ENCODE measurements at regions not wholly inside any gene's neighbourhood (a gene's known extent, or its start where the extent isn't known, plus 50 kb on each side); places are given as distances from the start of the nearest gene placed in this dataset.

DNA sequence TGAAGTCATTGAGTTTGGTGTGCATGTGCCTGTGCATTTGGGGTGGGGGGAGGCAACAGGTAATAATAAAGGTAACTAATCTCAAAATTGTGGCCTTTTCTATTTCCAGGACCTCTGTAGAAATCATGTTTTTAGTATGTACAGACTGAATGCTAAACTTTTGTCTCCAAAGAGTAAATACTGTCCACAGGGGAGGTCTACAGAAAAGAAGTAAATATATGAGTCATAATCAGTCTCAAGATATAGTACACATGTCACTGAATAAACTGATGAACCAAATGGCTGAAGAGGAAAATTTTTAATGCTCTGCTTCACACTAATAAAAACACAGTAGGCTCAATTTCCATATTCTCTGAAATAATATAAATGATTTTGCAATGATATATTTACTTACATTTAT is 440.4 kb upstream of the ZFP42 start:
- H3K27me3 ChIP-seq (ENCODE audit: insufficient read depth, poor library complexity, severe bottlenecking) = no peaks in the 10 kb centered on the region
- ATAC-seq (ENCODE audit: low read depth) (no peak), DNase-seq (ENCODE audit: low spot score) (no peak)
- peaks cover 10% of the 10 kb centered on the region for H3K4me1 ChIP-seq (ENCODE audit: insufficient read depth, poor library complexity, severe bottlenecking)
- TF ChIP-seq CTCF (IDR thresholded peaks at IDR 0.05; ENCODE audit: poor library complexity, severe bottlenecking) = no peak
- H3K4me3 ChIP-seq (ENCODE audit: severe bottlenecking) = no peak overlapping the region
- no peak overlapping the region for H3K27ac ChIP-seq (ENCODE audit: poor library complexity, severe bottlenecking)
- H3K36me3 ChIP-seq (ENCODE audit: low read depth) = no peaks in the 10 kb centered on the region
- no peaks in the 10 kb centered on the region for H3K9me3 ChIP-seq (ENCODE audit: severe bottlenecking)

GRCh38 chr4:187558391-187558790 is 437.2 kb upstream of the ZFP42 start:
- H3K4me1 ChIP-seq (ENCODE audit: insufficient read depth, poor library complexity, severe bottlenecking) = peaks cover 3% of the 10 kb centered on the region
- no peak for TF ChIP-seq CTCF (IDR thresholded peaks at IDR 0.05; ENCODE audit: poor library complexity, severe bottlenecking)
- no peak overlapping the region for H3K27ac ChIP-seq (ENCODE audit: poor library complexity, severe bottlenecking)
- DNase-seq (ENCODE audit: low spot score) (no peak), ATAC-seq (ENCODE audit: low read depth) (peak; percentile 52; the same call in 2 of the 3 replicates)
- H3K36me3 ChIP-seq (ENCODE audit: low read depth) = no peaks in the 10 kb centered on the region
- no peak overlapping the region for H3K4me3 ChIP-seq (ENCODE audit: severe bottlenecking)
- H3K27me3 ChIP-seq (ENCODE audit: insufficient read depth, poor library complexity, severe bottlenecking) = no peaks in the 10 kb centered on the region
- no peaks in the 10 kb centered on the region for H3K9me3 ChIP-seq (ENCODE audit: severe bottlenecking)

- Histone ChIP-seq H3K4me1 (ENCODE audit: insufficient read depth, poor library complexity, severe bottlenecking) (peaks cover 3% of the 10 kb centered on the region), H3K4me3 (ENCODE audit: severe bottlenecking) (no peak overlapping the region), H3K9me3 (ENCODE audit: severe bottlenecking) (no peaks in the 10 kb centered on the region), H3K36me3 (ENCODE audit: low read depth) (no peaks in the 10 kb centered on the region), H3K27ac (ENCODE audit: poor library complexity, severe bottlenecking) (no peak overlapping the region), H3K27me3 (ENCODE audit: insufficient read depth, poor library complexity, severe bottlenecking) (no peaks in the 10 kb centered on the region)
- TF ChIP-seq CTCF (IDR thresholded peaks at IDR 0.05; ENCODE audit: poor library complexity, severe bottlenecking) = no peak
- ATAC-seq (ENCODE audit: low read depth) (no peak), DNase-seq (ENCODE audit: low spot score) (no peak)
These were observed 433.2 kb upstream of the ZFP42 start for GRCh38 chr4:187562345-187562744.

- no peaks in the 10 kb centered on the region for H3K4me1 ChIP-seq (ENCODE audit: insufficient read depth, poor library complexity, severe bottlenecking)
- ATAC-seq (ENCODE audit: low read depth) = no peak
- no peak for TF ChIP-seq CTCF (IDR thresholded peaks at IDR 0.05; ENCODE audit: poor library complexity, severe bottlenecking)
These were observed 430.2 kb upstream of the ZFP42 start for GRCh38 chr4:187565416-187565815.

GRCh38 chr4:187569871-187570270 is 425.7 kb upstream of the ZFP42 start:
- TF ChIP-seq CTCF (IDR thresholded peaks at IDR 0.05; ENCODE audit: poor library complexity, severe bottlenecking) = no peak
- DNase-seq (ENCODE audit: low spot score) = no peak
- Histone ChIP-seq H3K4me1 (ENCODE audit: insufficient read depth, poor library complexity, severe bottlenecking) (no peaks in the 10 kb centered on the region), H3K4me3 (ENCODE audit: severe bottlenecking) (no peak overlapping the region), H3K27ac (ENCODE audit: poor library complexity, severe bottlenecking) (no peak overlapping the region), H3K9me3 (ENCODE audit: severe bottlenecking) (no peaks in the 10 kb centered on the region), H3K36me3 (ENCODE audit: low read depth) (no peaks in the 10 kb centered on the region), H3K27me3 (ENCODE audit: insufficient read depth, poor library complexity, severe bottlenecking) (no peaks in the 10 kb centered on the region)
- ATAC-seq (ENCODE audit: low read depth) = no peak

More at GRCh38 chr4:187565416-187565815, 430.2 kb upstream of the ZFP42 start:
- H3K27ac ChIP-seq (ENCODE audit: poor library complexity, severe bottlenecking) = no peak overlapping the region
- H3K4me3 ChIP-seq (ENCODE audit: severe bottlenecking) = no peak overlapping the region
- no peak for DNase-seq (ENCODE audit: low spot score)
- no peaks in the 10 kb centered on the region for H3K9me3 ChIP-seq (ENCODE audit: severe bottlenecking)
- H3K36me3 ChIP-seq (ENCODE audit: low read depth) = no peaks in the 10 kb centered on the region
- no peaks in the 10 kb centered on the region for H3K27me3 ChIP-seq (ENCODE audit: insufficient read depth, poor library complexity, severe bottlenecking)

All from RWPE2 (cell line).